AG04450 (cell line): ENCODE measurements at regions not wholly inside any gene's neighbourhood (a gene's known extent, or its start where the extent isn't known, plus 50 kb on each side); places are given as distances from the start of the nearest gene placed in this dataset.

Experiments
- CTCF ChIA-PET: fragments of 300-600, 350-600 bp; formaldehyde crosslinking; extraction: SDS; loops from one replicate; lab custom pipeline; 2022; ENCODE audit warnings: antibody characterized with exemption, inconsistent platforms; lab: Charles Lee
- POLR2A ChIA-PET: fragments of 350-600 bp; formaldehyde crosslinking; extraction: SDS; loops from one replicate; lab custom pipeline; 2021; ENCODE audit warnings: antibody characterized with exemption, inconsistent platforms; lab: Yijun Ruan, JAX
- DNase-seq: peaks from one replicate; pipeline ENCODE4 v3.0.0-alpha.2; 2011; ENCODE audit warnings: low read depth, low spot score
- H3K27ac ChIP-seq: one replicate; pipeline ENCODE4 v1.5.1; 2012; ENCODE audit warnings: low read depth, low read length, control low read depth
- H3K27me3 ChIP-seq: one replicate; pipeline ENCODE4 v1.6.0; 2012; ENCODE audit warnings: low read length; ENCODE audit not compliant: control insufficient read depth, insufficient read depth
- H3K4me3 ChIP-seq: 2 replicates; pipeline ENCODE4 v1.5.1; 2011; ENCODE audit warnings: mild to moderate bottlenecking, low read depth, low read length, control low read depth
- H3K9me3 ChIP-seq: 2 replicates; pipeline ENCODE4 v1.5.1; 2012; ENCODE audit warnings: low read length; ENCODE audit not compliant: control insufficient read depth, insufficient read depth
- TF ChIP-seq, protein P1 (sequence below): IDR thresholded peaks from 2 replicates; pipeline ENCODE4 v1.5.1; 2011; ENCODE audit warnings: low read depth, low read length, control low read depth, inconsistent platforms

DNA sequence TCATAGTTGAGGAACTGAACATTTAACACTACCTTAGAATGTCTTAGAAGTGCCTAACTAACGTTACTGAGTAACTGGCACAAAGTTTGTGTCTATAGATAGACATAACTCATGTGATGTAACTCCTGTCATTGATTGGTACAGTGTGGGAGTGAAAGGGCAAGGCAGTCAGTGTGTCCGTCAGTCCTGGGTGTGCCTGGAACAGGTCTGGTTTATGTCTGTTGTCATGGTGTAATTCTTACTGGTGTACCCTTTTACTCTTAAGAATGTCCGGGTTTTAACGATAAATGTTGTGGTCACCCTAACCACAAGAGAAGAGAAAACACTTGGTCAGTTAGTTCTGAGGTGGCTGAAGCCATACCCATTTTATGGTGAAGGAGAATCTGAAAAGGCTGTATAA, 93.1 kb upstream of the ESX1 start:
- Histone ChIP-seq H3K27me3 (no peaks in the 10 kb centered on the region), H3K9me3 (no peaks in the 10 kb centered on the region), H3K27ac (no peak overlapping the region), H3K4me3 (no peak overlapping the region)
- no peak for DNase-seq
- ChIA-PET CTCF (no interaction called here), POLR2A (no interaction called here)
- TF ChIP-seq, protein P1, sequence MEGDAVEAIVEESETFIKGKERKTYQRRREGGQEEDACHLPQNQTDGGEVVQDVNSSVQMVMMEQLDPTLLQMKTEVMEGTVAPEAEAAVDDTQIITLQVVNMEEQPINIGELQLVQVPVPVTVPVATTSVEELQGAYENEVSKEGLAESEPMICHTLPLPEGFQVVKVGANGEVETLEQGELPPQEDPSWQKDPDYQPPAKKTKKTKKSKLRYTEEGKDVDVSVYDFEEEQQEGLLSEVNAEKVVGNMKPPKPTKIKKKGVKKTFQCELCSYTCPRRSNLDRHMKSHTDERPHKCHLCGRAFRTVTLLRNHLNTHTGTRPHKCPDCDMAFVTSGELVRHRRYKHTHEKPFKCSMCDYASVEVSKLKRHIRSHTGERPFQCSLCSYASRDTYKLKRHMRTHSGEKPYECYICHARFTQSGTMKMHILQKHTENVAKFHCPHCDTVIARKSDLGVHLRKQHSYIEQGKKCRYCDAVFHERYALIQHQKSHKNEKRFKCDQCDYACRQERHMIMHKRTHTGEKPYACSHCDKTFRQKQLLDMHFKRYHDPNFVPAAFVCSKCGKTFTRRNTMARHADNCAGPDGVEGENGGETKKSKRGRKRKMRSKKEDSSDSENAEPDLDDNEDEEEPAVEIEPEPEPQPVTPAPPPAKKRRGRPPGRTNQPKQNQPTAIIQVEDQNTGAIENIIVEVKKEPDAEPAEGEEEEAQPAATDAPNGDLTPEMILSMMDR: no peak

DNA sequence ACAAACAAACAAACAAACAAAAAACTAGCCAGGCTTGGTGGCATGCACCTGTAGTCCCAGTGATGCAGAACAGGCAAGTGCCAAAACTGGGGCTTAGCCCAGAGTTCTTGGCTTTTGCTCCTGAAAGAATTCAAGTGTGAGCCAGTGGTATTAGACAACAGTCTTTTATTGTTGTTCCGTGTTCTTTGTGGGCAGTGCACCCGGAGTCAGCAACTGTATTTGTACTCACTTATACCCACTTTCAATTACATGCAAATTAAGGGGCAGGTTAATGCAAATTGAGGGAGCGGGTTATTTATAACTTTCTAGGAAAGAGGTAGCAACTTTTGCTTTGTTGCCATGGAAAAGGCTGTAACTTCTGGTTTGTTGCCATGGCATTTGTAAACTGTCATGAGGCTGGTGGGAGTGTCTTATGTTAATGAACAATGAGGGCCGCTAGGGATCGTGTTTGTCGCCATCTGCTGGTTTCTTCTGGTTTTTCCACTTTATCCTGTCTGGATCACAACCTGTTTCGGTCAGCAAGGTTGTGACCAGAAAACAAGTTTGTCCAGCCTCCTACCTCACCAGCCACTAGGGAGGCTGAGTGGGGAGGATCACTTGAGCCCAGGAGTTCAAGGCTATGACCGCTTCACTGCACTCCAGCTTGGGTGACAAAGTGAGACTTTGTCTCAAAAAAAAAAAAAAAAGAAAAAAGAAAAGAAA, 88.8 kb upstream of the ESX1 start:
- Histone ChIP-seq H3K27me3 (no peaks in the 10 kb centered on the region), H3K27ac (no peak overlapping the region), H3K4me3 (no peak overlapping the region), H3K9me3 (no peaks in the 10 kb centered on the region)
- POLR2A ChIA-PET: no interaction called here
- DNase-seq: no peak
- TF ChIP-seq, protein P1: peak; percentile 60
- CTCF ChIA-PET: interaction anchor here (0.6 to 2.3 kb wide), 7 partner anchors 13 to 148 kb away, joined by 3 to 34 read pairs (median 3); no protein-coding TSS in a partner anchor

DNA sequence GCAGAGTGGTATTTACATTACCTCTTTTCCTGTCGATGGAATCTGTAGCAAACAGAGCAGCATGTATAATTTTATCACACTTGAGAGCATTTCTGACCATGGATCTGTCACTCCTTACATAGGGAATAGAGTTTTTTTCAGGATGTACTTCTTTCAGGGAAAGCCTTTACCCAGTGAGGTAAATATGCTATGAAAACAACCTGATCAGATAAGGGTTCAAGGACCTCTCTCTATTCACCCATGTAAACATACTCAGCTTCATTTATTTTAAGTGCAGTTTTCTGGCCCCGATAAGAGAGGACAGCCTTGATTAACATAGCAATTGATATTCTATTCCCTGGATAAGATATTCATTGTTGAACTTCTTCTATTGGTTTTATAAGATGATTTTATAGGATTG, 87.3 kb upstream of the ESX1 start:
- Histone ChIP-seq H3K9me3 (no peaks in the 10 kb centered on the region), H3K4me3 (no peak overlapping the region), H3K27me3 (no peaks in the 10 kb centered on the region), H3K27ac (no peak overlapping the region)
- POLR2A ChIA-PET: no interaction called here
- no peak for DNase-seq
- CTCF ChIA-PET: interaction anchor here (0.6 to 2.7 kb wide), 4 partner anchors 26 to 569 kb away, joined by 3 to 13 read pairs (median 4); no protein-coding TSS in a partner anchor
- TF ChIP-seq, protein P1: no peak

DNA sequence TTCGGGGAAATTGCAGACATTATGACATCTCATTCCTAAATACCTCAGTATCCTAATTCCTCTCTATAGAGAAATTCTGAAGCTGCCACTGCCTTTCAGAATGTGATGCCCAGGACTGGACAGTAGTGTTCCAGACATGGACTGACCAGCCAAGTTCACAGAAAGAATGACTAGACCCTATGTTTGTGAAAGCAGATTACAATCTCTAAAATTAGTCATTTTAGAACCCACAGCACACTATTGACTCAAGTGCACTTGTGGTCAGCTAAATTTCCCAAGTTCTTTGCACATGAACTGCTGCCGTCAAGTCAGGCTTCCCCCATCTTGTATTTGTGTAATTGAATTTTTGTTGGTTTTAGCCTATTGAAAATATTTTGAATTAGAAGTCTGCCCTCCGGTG, 81.0 kb upstream of the ESX1 start:
- Histone ChIP-seq H3K27me3 (no peaks in the 10 kb centered on the region), H3K9me3 (no peaks in the 10 kb centered on the region), H3K27ac (no peak overlapping the region), H3K4me3 (no peak overlapping the region)
- ChIA-PET CTCF (interaction anchor here (0.7 to 2.5 kb wide), 4 partner anchors 25 to 142 kb away, joined by 4 to 11 read pairs (median 5); no protein-coding TSS in a partner anchor), POLR2A (no interaction called here)
- DNase-seq: no peak
- TF ChIP-seq, protein P1: no peak

DNA sequence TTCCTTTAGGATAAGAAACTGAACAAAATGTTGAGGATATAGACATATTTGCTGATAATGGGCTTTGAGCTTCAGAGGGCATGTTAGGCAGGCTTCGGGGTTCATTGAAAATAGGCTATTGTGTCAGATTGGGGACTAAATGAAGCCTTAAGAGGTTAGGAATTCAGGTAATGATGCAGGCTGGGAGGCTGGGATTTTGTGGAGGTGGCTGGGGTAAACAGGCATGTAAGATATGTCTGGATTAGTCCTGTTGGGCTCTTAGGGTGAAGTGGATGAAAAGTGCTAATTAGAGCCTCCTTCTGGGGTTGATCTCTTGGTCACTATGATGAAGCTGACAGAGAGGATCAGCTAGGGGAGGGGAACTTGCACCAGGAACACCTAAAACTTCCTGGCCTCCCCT, 80.2 kb upstream of the ESX1 start:
- CTCF ChIA-PET: interaction anchor here (1.1 to 2.0 kb wide), 2 partner anchors 24 kb away, joined by 3 to 6 read pairs; no protein-coding TSS in a partner anchor
- H3K4me3 ChIP-seq: no peak overlapping the region
- DNase-seq: no peak

More for the DNA sequence above, 80.2 kb upstream of the ESX1 start:
- H3K9me3 ChIP-seq: no peaks in the 10 kb centered on the region
- H3K27ac ChIP-seq: no peak overlapping the region
- no peaks in the 10 kb centered on the region for H3K27me3 ChIP-seq
- POLR2A ChIA-PET: no interaction called here
- TF ChIP-seq, protein P1: no peak
